SK-N-MC (cell line): ENCODE measurements at regions not wholly inside any gene's neighbourhood (a gene's known extent, or its start where the extent isn't known, plus 50 kb on each side); places are given as distances from the start of the nearest gene placed in this dataset.

Experiments
- EZH2 ChIP-seq: fragments of 200-600 bp; sonication (generic); IDR thresholded peaks from one replicate; pipeline ENCODE4 v1.6.1; 2017; ENCODE audit warnings: antibody characterized with exemption
- POLR2AphosphoS5 ChIP-seq: IDR thresholded peaks from 2 replicates; pipeline ENCODE4 v1.6.1; 2012; ENCODE audit warnings: mild to moderate bottlenecking, low read depth, low read length, borderline replicate concordance

GRCh38 chr7:8982338-8982992, 549.1 kb downstream of the NXPH1 start:
- TF ChIP-seq POLR2AphosphoS5: no peak
- no peak for TF ChIP-seq EZH2
